SK-N-SH (cell line): ENCODE measurements at regions not wholly inside any gene's neighbourhood (a gene's known extent, or its start where the extent isn't known, plus 50 kb on each side); places are given as distances from the start of the nearest gene placed in this dataset.

ENCODE experiments used
- ELF1 ChIP-seq: IDR thresholded peaks from 2 replicates; pipeline ENCODE4 v1.4.0; 2012
- EP300 ChIP-seq, 2 experiments: IDR thresholded peaks; 2 replicates each; pipeline versions ENCODE4 v1.4.0 to v1.6.1; 2012; ENCODE audit warnings: borderline replicate concordance in 1 of 2, low read depth in 1 of 2, low read length in 1 of 2
- FOXJ3 ChIP-seq: sonication (generic); formaldehyde crosslinking; IDR thresholded peaks from 2 replicates; pipeline ENCODE4 v1.5.1; 2020; ENCODE audit warnings: mild to moderate bottlenecking, missing genetic modification reagents
- FOXM1 ChIP-seq: IDR thresholded peaks from 2 replicates; pipeline ENCODE4 v1.4.0; 2012; ENCODE audit warnings: low read depth, mild to moderate bottlenecking
- IRF3 ChIP-seq: fragments of 150-350 bp; IDR thresholded peaks from 2 replicates; pipeline ENCODE4 v1.6.1; 2016; ENCODE audit warnings: mild to moderate bottlenecking, low read depth, low read length
- PBX3 ChIP-seq: IDR thresholded peaks from 2 replicates; pipeline ENCODE4; 2012
- POLR2AphosphoS5 ChIP-seq: IDR thresholded peaks from 2 replicates; pipeline ENCODE4 v1.6.1; 2012; ENCODE audit warnings: low read depth, low read length
- RCOR1 ChIP-seq: fragments of 150-350 bp; IDR thresholded peaks from 2 replicates; pipeline ENCODE4 v1.6.1; 2017; ENCODE audit warnings: antibody characterized with exemption, low read length
- RFX5 ChIP-seq: IDR thresholded peaks from 2 replicates; pipeline ENCODE4 v1.6.1; 2012; ENCODE audit warnings: mild to moderate bottlenecking, improper control_type of control experiment, low read length
- USF2 ChIP-seq: fragments of 150-350 bp; IDR thresholded peaks from 2 replicates; pipeline ENCODE4 v1.6.1; 2017; ENCODE audit warnings: antibody characterized with exemption, low read length, low read depth, borderline replicate concordance
- YY1 ChIP-seq: IDR thresholded peaks from 2 replicates; pipeline ENCODE4 v1.4.0; 2012; ENCODE audit warnings: low read depth, mild to moderate bottlenecking
- ZBTB33 ChIP-seq: IDR thresholded peaks from 2 replicates; pipeline ENCODE4 v1.4.0; 2012; ENCODE audit warnings: low read depth, borderline replicate concordance
- TF ChIP-seq, protein P1 (sequence below): fragments of 200-600 bp; sonication (generic); IDR thresholded peaks from 2 replicates; pipeline ENCODE4 v1.6.1; 2017; ENCODE audit warnings: antibody characterized with exemption, mild to moderate bottlenecking, moderate library complexity
- TF ChIP-seq, protein P2 (sequence below): IDR thresholded peaks from 2 replicates; pipeline ENCODE4 v1.4.0; 2012; ENCODE audit warnings: low read depth, borderline replicate concordance

- no peak for TF ChIP-seq EP300 (IDR thresholded peaks at IDR 0.05; ENCODE audit: borderline replicate concordance in 1 of 2, low read depth in 1 of 2, low read length in 1 of 2)
- no peak for TF ChIP-seq IRF3
- TF ChIP-seq, protein P1, sequence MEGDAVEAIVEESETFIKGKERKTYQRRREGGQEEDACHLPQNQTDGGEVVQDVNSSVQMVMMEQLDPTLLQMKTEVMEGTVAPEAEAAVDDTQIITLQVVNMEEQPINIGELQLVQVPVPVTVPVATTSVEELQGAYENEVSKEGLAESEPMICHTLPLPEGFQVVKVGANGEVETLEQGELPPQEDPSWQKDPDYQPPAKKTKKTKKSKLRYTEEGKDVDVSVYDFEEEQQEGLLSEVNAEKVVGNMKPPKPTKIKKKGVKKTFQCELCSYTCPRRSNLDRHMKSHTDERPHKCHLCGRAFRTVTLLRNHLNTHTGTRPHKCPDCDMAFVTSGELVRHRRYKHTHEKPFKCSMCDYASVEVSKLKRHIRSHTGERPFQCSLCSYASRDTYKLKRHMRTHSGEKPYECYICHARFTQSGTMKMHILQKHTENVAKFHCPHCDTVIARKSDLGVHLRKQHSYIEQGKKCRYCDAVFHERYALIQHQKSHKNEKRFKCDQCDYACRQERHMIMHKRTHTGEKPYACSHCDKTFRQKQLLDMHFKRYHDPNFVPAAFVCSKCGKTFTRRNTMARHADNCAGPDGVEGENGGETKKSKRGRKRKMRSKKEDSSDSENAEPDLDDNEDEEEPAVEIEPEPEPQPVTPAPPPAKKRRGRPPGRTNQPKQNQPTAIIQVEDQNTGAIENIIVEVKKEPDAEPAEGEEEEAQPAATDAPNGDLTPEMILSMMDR = no peak
- no peak for TF ChIP-seq FOXM1
- TF ChIP-seq, protein P2, sequence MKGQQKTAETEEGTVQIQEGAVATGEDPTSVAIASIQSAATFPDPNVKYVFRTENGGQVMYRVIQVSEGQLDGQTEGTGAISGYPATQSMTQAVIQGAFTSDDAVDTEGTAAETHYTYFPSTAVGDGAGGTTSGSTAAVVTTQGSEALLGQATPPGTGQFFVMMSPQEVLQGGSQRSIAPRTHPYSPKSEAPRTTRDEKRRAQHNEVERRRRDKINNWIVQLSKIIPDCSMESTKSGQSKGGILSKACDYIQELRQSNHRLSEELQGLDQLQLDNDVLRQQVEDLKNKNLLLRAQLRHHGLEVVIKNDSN = no peak
- no peak for TF ChIP-seq POLR2AphosphoS5
- no peak for TF ChIP-seq PBX3
- no peak for TF ChIP-seq YY1
- no peak for TF ChIP-seq RFX5
- no peak for TF ChIP-seq USF2
- TF ChIP-seq ELF1 = no peak
- TF ChIP-seq RCOR1 = no peak
- TF ChIP-seq ZBTB33 = no peak
- TF ChIP-seq FOXJ3 (CRISPR knock-in tag) = no peak
Measured at GRCh38 chr9:80964914-80965313, 724.4 kb downstream of the TLE1 start.
